GM12864 (cell line): ENCODE measurements at regions not wholly inside any gene's neighbourhood (a gene's known extent, or its start where the extent isn't known, plus 50 kb on each side); places are given as distances from the start of the nearest gene placed in this dataset.
"Not testable (repeated sequence)": the region's sequence is repeated elsewhere in the genome, so short reads cannot be mapped to it uniquely, and the experiment has no call there.

Experiments used
- DNase-seq: peaks from one replicate; pipeline ENCODE4 v3.0.0-alpha.2; 2011; ENCODE audit warnings: low read depth
- H3K4me3 ChIP-seq: 2 replicates; pipeline ENCODE4 v1.5.1; 2011; ENCODE audit warnings: mild to moderate bottlenecking, low read depth, low read length, control low read depth
- TF ChIP-seq, protein P1 (sequence below): IDR thresholded peaks from 2 replicates; pipeline ENCODE4 v1.5.1; 2011; ENCODE audit warnings: low read depth, mild to moderate bottlenecking, moderate library complexity, low read length, control low read depth, inconsistent platforms; ENCODE audit errors: missing control alignments

DNA sequence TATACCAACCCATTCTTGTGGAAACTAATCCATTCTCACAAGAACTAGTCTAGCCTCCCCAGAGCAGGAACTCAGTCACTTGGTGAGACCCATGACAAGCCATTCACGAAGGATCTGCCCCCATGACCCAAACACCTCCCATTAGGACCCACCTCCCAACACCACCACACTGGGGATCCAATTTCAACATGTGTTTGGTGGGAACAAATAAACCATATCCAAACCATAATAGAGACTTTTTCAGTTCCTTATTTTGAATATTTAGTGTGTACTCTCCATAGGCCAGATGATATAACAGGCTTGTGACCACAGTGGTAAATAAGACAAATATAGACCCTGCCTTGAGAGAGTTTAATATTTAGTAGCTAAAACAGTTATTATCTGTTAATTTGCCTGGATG lies 227.5 kb upstream of the SERP2 start:
- no peak overlapping the region for H3K4me3 ChIP-seq
- no peak for DNase-seq

DNA sequence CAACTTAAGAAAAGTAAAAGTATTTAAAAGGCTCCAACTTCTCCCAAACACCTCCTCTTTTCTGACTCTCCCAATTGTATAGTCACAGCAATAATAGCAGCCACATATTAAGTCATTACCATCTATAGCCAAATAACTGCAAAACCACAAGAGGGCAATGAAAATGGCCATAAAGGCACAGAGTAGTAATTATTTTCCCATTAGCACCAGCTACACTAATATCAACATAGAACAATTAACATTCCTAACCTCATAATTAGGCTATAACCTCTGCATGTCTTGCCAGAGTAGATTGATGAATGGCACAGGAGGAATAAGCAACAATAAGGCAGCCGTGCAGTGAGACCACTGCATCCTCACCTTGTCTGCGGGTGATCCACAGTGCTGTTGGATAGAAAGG lies 226.4 kb upstream of the SERP2 start:
- TF ChIP-seq, protein P1, sequence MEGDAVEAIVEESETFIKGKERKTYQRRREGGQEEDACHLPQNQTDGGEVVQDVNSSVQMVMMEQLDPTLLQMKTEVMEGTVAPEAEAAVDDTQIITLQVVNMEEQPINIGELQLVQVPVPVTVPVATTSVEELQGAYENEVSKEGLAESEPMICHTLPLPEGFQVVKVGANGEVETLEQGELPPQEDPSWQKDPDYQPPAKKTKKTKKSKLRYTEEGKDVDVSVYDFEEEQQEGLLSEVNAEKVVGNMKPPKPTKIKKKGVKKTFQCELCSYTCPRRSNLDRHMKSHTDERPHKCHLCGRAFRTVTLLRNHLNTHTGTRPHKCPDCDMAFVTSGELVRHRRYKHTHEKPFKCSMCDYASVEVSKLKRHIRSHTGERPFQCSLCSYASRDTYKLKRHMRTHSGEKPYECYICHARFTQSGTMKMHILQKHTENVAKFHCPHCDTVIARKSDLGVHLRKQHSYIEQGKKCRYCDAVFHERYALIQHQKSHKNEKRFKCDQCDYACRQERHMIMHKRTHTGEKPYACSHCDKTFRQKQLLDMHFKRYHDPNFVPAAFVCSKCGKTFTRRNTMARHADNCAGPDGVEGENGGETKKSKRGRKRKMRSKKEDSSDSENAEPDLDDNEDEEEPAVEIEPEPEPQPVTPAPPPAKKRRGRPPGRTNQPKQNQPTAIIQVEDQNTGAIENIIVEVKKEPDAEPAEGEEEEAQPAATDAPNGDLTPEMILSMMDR: no peak
- no peak overlapping the region for H3K4me3 ChIP-seq
- no peak for DNase-seq

More for the DNA sequence above, 227.5 kb upstream of the SERP2 start:
- TF ChIP-seq, protein P1: no peak

DNA sequence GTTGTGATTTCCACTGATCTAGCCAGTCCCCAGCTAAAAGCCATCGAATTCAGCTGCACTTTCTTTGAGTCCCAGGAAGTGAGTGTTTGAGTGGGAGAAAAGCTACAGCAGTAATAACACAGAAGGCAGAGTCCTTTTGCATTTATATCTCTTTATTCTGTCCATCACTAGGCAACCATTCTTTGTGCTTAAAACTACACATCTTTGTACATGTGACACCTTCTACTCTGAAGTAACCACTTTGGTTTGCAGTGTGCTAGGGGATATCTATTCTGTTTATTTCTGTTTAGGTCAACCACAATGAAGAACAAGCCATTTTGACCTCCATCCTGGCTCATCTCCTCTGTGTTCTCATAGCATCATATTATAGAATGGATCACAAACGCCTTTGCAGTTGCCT lies 226.0 kb upstream of the SERP2 start:
- H3K4me3 ChIP-seq: no peak overlapping the region
- TF ChIP-seq, protein P1: no peak
- DNase-seq: no peak

DNA sequence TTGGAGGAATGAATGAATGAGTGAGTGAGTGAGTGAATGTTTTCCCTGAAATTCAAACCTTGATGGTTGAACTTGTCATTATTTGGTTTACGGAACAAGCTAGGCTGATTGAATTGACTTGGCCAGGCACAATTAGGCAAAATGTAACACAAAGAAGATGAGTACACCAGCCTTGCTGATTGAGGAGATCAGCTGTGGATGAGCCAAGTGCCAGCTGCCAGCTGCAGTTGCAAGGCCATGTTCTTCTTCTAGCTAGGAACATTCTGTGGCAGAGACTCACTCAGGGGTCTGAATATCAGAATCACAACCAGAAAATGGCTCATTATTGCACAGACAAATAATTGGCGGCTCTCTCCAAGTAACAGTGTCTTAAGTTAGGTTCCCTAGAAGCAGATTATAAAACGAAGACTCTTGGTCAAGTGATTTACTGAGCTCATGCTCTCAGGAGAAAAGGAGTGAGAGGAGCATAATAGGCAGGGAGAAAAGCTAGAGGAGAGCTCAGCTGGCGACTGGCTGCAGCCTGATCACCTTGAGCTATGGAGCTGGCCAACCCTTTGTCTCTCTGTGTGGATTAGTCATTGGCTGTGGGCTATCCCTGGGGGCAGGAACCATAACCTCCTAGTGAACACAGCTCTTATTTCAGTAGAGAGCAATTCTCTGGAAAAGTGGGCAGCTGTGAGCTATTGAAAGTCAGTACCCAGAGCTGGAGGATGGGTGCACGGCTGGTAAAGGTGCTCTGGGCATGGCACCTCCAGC lies 225.3 kb upstream of the SERP2 start:
- TF ChIP-seq, protein P1: no peak
- no peak overlapping the region for H3K4me3 ChIP-seq
- no peak for DNase-seq

DNA sequence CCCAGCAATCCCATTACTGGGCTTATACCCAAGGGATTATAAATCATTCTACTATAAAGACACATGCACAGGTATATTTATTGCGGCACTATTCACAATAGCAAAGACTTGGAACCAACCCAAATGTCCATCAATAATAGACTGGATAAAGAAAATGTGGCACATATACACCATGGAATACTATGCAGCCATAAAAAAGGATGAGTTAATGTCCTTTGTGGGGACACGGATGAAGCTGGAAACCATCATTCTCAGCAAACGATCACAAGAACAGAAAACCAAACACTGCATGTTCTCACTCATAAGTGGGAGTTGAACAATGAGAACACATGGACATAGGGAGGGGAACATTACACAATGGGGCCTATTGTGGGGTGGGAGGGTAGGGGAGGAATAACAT lies 224.4 kb upstream of the SERP2 start:
- DNase-seq, H3K4me3 ChIP-seq: not testable (repeated sequence)

DNA sequence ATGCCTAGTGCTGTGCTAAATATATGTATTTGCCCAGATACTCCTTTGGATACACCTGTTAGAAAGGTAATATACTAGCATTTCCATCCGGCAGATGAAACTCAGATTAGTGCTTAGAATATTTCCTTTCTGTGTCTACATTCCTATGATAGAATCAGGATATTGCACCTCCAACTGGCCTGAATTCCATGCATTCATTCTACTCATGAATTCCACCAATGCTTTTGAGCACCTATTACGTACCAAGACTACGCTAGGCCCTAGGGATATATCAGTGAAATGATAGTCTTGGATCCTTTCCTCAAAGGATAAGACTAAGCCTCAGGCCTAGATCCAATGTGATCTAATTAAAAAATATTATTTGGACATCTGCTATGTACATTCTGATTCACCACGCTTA lies 223.8 kb upstream of the SERP2 start:
- TF ChIP-seq, protein P1: no peak
- no peak overlapping the region for H3K4me3 ChIP-seq
- no peak for DNase-seq

DNA sequence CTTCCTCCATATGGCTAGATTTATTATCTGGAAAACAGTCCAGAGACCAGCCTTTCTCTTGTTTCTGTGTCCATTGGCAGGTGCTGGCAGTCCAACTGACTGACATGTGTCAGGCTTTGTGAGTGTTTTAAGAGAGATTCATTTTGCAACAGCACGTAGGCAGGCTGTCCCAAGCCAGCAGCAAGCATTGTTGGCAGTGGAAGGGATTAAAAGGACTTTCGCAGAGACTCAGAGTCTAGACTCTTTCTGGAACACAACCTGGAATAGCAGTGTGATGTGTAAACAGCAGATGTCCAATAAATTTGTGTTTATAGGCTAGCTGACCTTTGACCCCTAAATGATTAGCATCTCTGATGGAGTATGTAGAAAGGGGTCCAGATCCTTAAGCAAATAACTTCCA lies 222.2 kb upstream of the SERP2 start:
- TF ChIP-seq, protein P1: no peak
- no peak for DNase-seq
- no peak overlapping the region for H3K4me3 ChIP-seq
